Body of pancreas (tissue), 4 donors: ENCODE measurements at regions not wholly inside any gene's neighbourhood (a gene's known extent, or its start where the extent isn't known, plus 50 kb on each side); places are given as distances from the start of the nearest gene placed in this dataset.
"Not testable (repeated sequence)": the region's sequence is repeated elsewhere in the genome, so short reads cannot be mapped to it uniquely, and the experiment has no call there.

Experiments used
- ATAC-seq: fragments of 150-250 bp; one replicate; pipeline ENCODE4 v1.9.1; 2016
- DNase-seq, 4 donors: peaks; one replicate each; pipeline ENCODE4 v3.0.0-alpha.2; 2019
- H3K27ac ChIP-seq, 4 donors: fragments of 200-600 bp; sonication (generic); 1 replicate in 3 of 4; 2 replicates in 1 of 4; pipeline versions ENCODE4 v1.5.1 to v1.6.1; 2016 to 2019; ENCODE audit warnings: mild to moderate bottlenecking in 1 of 4, mixed read lengths in 1 of 4, moderate library complexity in 1 of 4
- H3K27me3 ChIP-seq, 2 donors: fragments of 200-600 bp; sonication (generic); one replicate each; pipeline ENCODE4 v1.6.0; 2016; ENCODE audit warnings: mild to moderate bottlenecking in 1 of 2
- H3K36me3 ChIP-seq, 2 donors: fragments of 200-600 bp; sonication (generic); replicated peaks in 1 of 2; 2 replicates each; pipeline ENCODE4 v1.5.1; 2016; ENCODE audit warnings: low read depth in 2 of 2; ENCODE audit not compliant: insufficient read depth in 1 of 2
- H3K4me1 ChIP-seq: fragments of 200-600 bp; sonication (generic); one replicate; pipeline ENCODE4 v1.6.0; 2016
- H3K4me3 ChIP-seq, 2 donors: fragments of 200-600 bp; sonication (generic); 1 replicate in 1 of 2; 2 replicates in 1 of 2; pipeline ENCODE4 v1.5.1; 2016 to 2019
- H3K9me3 ChIP-seq, 3 donors: fragments of 200-600 bp; sonication (generic); 1 replicate in 2 of 3; 2 replicates in 1 of 3; pipeline ENCODE4 v1.5.1; 2016
- CTCF ChIP-seq, 7 experiments: fragments of 450-650 bp in 4 of 7; fragments of 200-600 bp in 3 of 7; sonication (generic) in 3 of 7; IDR thresholded peaks; one replicate each; pipeline ENCODE4 v1.5.1; 2016 to 2019; ENCODE audit warnings: antibody characterized with exemption in 7 of 7
- POLR2A ChIP-seq, 3 donors: fragments of 450-650 bp; IDR thresholded peaks; one replicate each; pipeline ENCODE4 v1.6.1; 2016; ENCODE audit warnings: antibody characterized with exemption in 3 of 3, mild to moderate bottlenecking in 2 of 3
- WGBS, 2 donors: methylation state at CpG; one replicate each; pipeline ENCODE4 v1.1.5; 2017; 5-methylcytosine and 5-hydroxymethylcytosine counted together
- intact Hi-C: fragments of 100-400 bp; cut with DNase I; formaldehyde crosslinking; loops from one replicate; pipeline ENCODE4 v1.15.1; 2023

GRCh38 chr6:141833001-141833655, 299.6 kb upstream of the GJE1 start:
- Histone ChIP-seq H3K4me3 (no peak overlapping the region), H3K36me3 (no peaks in the 10 kb centered on the region), H3K9me3 (no peaks in the 10 kb centered on the region), H3K27me3 (no peaks in the 10 kb centered on the region), H3K4me1 (no peaks in the 10 kb centered on the region), H3K27ac (no peak overlapping the region)
- TF ChIP-seq CTCF (IDR thresholded peaks at IDR 0.05) (no peak), POLR2A (IDR thresholded peaks at IDR 0.05) (no peak)
- ATAC-seq (no peak), DNase-seq (no peak)
- intact Hi-C loops, result no loop called here
- WGBS, 2 donors, result 63 to 73% methylated on average over 7 of the region's 7 CpGs

- intact Hi-C loops, result no loop called here
- Histone ChIP-seq H3K4me1 (no peaks in the 10 kb centered on the region), H3K4me3 (no peak overlapping the region), H3K9me3 (no peaks in the 10 kb centered on the region), H3K27me3 (no peaks in the 10 kb centered on the region), H3K27ac (no peak overlapping the region), H3K36me3 (no peaks in the 10 kb centered on the region)
- WGBS, 2 donors, result 46 to 54% methylated on average over 1 of the region's 1 CpG
- TF ChIP-seq CTCF (IDR thresholded peaks at IDR 0.05) (no peak), POLR2A (IDR thresholded peaks at IDR 0.05) (no peak)
- ATAC-seq, result no peak
- DNase-seq, result no peak
Measured at GRCh38 chr6:141830530-141830929, 302.2 kb upstream of the GJE1 start.

- no peak overlapping the region for H3K27ac ChIP-seq
- intact Hi-C loops, result no loop called here
- no peaks in the 10 kb centered on the region for H3K9me3 ChIP-seq
- H3K36me3 ChIP-seq, result no peaks in the 10 kb centered on the region
- ATAC-seq (no peak), DNase-seq (no peak)
- 23 to 33% methylated on average over 4 of the region's 4 CpGs for WGBS, 2 donors
- H3K4me3 ChIP-seq, result no peak overlapping the region
- H3K4me1 ChIP-seq, result no peaks in the 10 kb centered on the region
- H3K27me3 ChIP-seq, result no peaks in the 10 kb centered on the region
- no peak for TF ChIP-seq POLR2A (IDR thresholded peaks at IDR 0.05)
- no peak for TF ChIP-seq CTCF (IDR thresholded peaks at IDR 0.05)
Measured at GRCh38 chr6:141829566-141830360, 303.0 kb upstream of the GJE1 start.

GRCh38 chr6:141824350-141824749, 308.4 kb upstream of the GJE1 start:
- Histone ChIP-seq H3K27ac (no peak overlapping the region), H3K36me3 (no peaks in the 10 kb centered on the region), H3K9me3 (no peaks in the 10 kb centered on the region), H3K27me3 (no peaks in the 10 kb centered on the region), H3K4me1 (no peaks in the 10 kb centered on the region), H3K4me3 (no peak overlapping the region)
- ATAC-seq, result no peak
- TF ChIP-seq POLR2A (IDR thresholded peaks at IDR 0.05) (no peak), CTCF (IDR thresholded peaks at IDR 0.05) (no peak)
- intact Hi-C loops, result no loop called here
- 26 to 48% methylated on average over 1 of the region's 1 CpG for WGBS, 2 donors
- DNase-seq, result no peak

DNA sequence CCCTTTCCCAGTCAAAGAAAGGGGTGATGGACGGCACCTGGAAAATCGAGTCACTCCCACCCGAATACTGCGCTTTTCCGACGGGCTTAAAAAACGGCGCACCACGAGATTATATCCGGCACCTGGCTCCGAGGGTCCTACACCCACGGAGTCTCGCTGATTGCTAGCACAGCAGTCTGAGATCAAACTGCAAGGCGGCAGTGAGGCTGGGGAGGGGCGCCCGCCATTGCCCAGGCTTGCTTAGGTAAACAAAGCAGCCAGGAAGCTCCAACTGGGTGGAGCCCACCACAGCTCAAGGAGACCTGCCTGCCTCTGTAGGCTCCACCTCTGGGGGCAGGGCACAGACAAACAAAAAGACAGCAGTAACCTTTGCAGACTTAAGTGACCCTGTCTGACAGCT, 317.7 kb upstream of the GJE1 start:
- H3K9me3 ChIP-seq, H3K4me1 ChIP-seq, H3K4me3 ChIP-seq, DNase-seq, H3K27me3 ChIP-seq, H3K36me3 ChIP-seq, H3K27ac ChIP-seq, ATAC-seq, intact Hi-C loops: not testable (repeated sequence)
- WGBS, 2 donors, result 81 to 82% methylated on average over 7 to 15 of the region's 16 CpGs
